Stimulated activated CD8-positive, alpha-beta memory T cell treated with anti-CD3 and anti-CD28 coated beads, Interleukin-2, amount 100 ng/mL, for 48 hours (primary cell): ENCODE measurements at regions not wholly inside any gene's neighbourhood (a gene's known extent, or its start where the extent isn't known, plus 50 kb on each side); places are given as distances from the start of the nearest gene placed in this dataset.

ENCODE experiments used
- DNase-seq, 2 donors: peaks; one replicate each; pipeline ENCODE4 v3.0.0-alpha.2; 2020; ENCODE audit warnings: low read depth in 2 of 2

DNA sequence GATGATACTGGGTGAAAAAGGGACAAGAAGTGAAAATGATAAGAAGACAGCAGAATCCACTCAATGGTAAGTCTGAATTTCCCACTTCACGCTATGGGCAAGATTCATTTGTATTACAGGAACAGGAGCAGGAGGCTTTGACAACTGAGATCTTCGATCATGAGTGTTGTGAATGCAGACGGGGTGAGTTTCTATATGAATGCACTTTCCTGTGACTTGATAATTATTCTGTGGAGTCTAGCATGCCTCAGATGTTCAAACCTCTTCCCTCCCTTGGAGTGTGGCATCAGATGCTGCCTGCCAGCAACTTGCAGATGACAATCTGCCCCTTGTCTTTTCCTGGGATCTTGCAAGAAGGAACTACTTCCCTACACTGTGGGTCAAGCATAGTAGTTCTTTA is 225.4 kb downstream of the HLX start:
- DNase-seq, result no peak

GRCh38 chr1:221105578-221105977 is 226.3 kb downstream of the HLX start:
- no peak for DNase-seq

- DNase-seq, result no peak
Observed at GRCh38 chr1:221106616-221107015, 227.4 kb downstream of the HLX start.

- DNase-seq, result no peak
Observed at GRCh38 chr1:221109930-221110329, 230.7 kb downstream of the HLX start.

- no peak for DNase-seq
Observed at GRCh38 chr1:221117133-221117532, 237.9 kb downstream of the HLX start.

GRCh38 chr1:221117548-221117951 is 238.3 kb downstream of the HLX start:
- no peak for DNase-seq

GRCh38 chr1:221118176-221118937 is 239.1 kb downstream of the HLX start:
- no peak for DNase-seq

- no peak for DNase-seq
Observed at GRCh38 chr1:221118938-221119320, 239.7 kb downstream of the HLX start.

DNA sequence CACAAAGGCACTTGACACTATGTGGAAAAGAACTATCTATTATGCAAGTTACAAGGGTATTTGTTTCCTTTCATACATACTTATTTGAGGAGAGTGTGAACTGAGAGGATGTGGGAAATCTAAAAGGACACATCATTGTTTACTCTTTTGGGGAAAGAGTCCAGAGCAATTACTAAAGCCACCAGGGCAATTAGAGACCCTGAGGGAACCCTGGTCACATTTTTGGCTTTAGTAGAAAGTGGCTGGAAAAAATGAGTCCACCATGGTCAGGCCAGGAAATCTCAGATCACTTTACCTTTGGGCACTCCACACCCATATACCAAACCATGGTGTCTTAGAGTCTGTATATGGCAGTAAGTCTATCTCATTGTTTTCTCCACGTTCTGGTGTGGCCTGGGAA is 243.3 kb downstream of the HLX start:
- DNase-seq, result no peak

GRCh38 chr1:221125976-221126375 is 246.7 kb downstream of the HLX start:
- DNase-seq, result no peak

- DNase-seq, result no peak
Observed at GRCh38 chr1:221137666-221138065, 258.4 kb downstream of the HLX start.

- no peak for DNase-seq
Observed at GRCh38 chr1:221138516-221138915, 259.3 kb downstream of the HLX start.

DNA sequence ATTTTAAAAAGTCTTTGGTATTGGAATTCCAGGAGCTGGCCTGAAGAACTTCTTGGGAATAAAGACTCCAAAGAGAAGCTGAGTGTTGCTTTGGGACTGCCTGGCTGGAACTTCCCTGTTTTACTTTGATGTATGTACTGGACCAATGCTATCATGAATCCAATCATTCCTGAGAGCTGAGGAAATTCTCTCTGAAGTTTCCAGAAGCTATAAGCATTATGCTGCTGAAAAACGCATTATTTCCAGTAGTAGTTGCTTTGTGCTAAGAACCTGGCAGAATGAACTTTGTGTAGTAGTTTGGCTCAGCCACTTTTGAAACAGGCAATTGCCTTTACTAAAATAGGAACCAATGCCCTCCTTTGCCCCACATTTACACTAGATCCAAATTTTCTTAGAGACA is 260.7 kb downstream of the HLX start:
- DNase-seq, result no peak

GRCh38 chr1:221141096-221141495 is 261.9 kb downstream of the HLX start:
- no peak for DNase-seq

GRCh38 chr1:221141606-221142285 is 262.5 kb downstream of the HLX start:
- DNase-seq, result no peak

DNA sequence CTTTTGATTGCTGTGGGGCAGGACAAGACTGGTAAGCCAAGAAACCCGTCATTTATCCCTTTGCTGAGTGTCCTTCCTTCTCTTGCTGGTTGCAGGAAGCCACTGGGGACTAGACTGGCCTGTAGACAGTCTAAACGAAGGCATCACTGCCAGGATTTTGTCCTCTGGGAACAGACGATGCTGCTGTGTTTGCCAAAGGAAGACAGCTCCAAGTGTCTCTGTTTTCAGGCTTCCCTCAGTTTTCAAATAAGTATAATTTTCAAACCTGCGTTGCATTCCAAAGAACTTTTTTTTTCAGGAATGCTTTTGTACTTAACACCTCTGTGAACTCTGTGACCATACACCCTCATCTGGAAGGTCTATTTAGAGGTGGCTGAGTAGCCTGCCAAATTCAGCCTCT is 269.4 kb downstream of the HLX start:
- no peak for DNase-seq

DNA sequence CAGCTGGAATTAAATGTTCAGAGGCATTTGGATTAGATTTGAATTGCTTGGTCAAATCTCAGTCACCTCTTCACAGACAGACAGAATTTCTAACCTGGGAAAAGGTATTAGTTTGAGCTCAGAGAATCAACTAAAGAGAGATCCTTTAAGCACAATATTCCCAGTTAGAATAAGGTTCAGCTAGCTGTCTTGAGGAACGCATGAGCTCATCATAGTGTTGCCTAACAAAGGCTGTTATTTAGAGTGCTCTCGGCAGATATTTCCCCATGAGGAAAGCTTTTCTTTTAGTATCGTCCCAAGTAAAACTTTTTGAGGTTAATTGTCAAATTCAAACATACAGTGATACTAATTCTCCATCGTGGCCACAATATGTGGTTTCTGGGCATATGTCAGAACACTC is 269.9 kb downstream of the HLX start:
- no peak for DNase-seq

DNA sequence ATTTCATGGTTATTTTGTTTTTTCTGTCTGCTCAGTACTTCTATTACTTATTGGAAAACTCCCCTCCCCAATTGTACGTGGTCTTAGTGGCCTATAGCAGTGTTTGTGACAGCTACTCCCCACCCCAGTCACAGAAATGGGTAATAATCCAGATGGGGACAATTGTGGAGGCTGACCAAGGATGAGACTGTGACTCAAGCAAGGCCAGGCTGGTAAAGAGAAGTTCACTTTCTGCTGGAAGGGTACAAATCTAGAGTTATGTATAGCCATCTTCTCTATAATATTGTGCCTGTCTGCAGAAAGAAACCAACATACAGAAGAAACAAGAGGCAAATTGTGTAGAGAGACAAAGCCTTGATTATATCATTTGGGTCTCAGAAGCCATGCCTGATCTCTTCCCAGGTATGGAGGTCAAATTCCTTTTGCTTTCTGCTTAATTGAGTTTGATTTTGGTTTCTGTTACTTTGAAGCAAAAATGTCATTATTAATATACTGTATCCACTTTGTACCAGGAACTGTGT is 270.4 kb downstream of the HLX start:
- no peak for DNase-seq

- no peak for DNase-seq
Observed at GRCh38 chr1:221150996-221151395, 271.8 kb downstream of the HLX start.

GRCh38 chr1:221154932-221155331 is 275.7 kb downstream of the HLX start:
- DNase-seq, result no peak

DNA sequence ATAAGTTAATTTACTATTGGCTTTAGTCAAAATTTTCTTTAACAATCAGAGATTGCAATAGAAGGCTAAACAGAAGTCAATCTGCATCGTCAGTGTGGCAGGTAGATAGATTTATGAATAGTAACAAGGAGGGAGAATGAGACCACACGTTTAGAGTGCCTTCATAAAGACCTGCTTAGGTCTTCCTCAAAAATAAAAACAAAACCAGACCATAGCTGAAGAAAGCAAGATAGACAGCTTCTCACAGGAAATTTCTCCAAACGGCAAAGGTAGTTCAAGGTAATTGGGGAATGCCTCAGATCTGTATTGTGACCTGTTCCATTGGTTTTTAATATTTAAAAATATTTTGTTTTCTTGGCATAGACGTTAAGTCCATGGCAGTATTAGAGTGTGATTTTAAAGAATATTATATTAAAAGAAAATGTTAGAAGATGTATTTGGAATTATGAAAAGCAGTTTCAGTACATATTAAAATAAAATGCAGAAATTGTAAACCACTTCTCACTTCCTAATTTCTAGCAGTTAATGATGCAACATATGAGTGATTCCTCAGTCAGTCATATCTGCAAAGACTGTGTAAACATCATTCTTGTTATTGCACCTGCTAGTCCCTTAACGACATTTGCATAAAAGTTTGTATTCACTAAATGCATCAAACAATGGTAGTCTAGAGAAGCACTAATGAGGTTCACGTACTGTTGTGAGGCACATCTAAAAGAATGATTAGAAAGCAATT is 278.0 kb downstream of the HLX start:
- DNase-seq, result no peak

DNA sequence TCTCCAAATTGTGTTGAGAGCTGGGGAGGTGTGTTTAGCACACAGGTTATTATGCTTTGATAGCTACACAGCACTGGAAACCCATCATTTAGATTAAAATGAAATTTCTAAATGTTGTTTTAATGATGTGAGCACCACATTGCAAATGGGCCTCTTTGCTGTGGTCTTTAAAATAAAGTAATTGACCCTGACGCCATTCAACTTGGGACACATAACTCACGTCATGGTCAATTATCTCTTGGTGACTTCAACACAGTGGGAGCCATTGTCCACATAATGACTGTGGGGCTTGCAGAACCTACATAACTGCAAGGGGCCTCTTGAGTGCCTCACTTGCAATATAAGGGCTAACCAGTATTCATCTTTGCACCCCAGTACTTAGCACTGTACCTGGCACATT is 280.4 kb downstream of the HLX start:
- no peak for DNase-seq

DNA sequence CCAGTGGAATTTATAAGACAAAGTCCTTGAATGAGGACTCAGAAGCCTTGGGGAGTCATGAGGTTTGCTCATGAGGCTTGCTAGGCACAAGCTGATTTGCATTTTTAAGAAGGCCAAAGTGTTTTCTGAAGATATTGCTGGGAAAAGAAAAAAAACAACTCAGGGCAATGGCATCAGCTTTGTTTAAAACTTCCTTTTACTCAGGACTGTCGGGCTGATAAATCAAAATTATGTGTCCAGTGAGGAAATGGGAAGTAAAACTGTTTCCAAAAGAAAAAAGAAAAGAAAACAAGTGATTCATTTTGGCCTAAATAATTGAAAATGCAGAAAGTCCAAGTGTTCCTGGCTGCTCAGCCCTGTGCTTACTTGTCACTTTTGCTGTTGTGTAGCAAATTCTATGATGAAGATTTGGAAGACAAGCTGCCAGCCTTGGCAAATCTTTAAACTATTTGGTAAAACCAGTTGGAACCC is 282.4 kb downstream of the HLX start:
- no peak for DNase-seq
